Nephron (organoid): ENCODE measurements at regions not wholly inside any gene's neighbourhood (a gene's known extent, or its start where the extent isn't known, plus 50 kb on each side); places are given as distances from the start of the nearest gene placed in this dataset.

Experiments used
- H3K27ac Mint-ChIP-seq, 3 experiments: 2 replicates each; pipeline ENCODE4 v1.8.0; 2020; ENCODE audit warnings: mixed read lengths in 3 of 3, mild to moderate bottlenecking in 2 of 3, moderate library complexity in 1 of 3
- H3K27me3 Mint-ChIP-seq: 2 replicates; pipeline ENCODE4 v1.8.0; 2021; ENCODE audit warnings: low read depth, mild to moderate bottlenecking, moderate library complexity, mixed read lengths
- H3K36me3 Mint-ChIP-seq: 2 replicates; pipeline ENCODE4 v1.8.0; 2020; ENCODE audit warnings: low read depth, mixed read lengths
- H3K4me1 Mint-ChIP-seq: 2 replicates; pipeline ENCODE4 v1.8.0; 2020; ENCODE audit warnings: mixed read lengths
- H3K4me3 Mint-ChIP-seq, 3 experiments: 2 replicates each; pipeline ENCODE4 v1.8.0; 2020; ENCODE audit warnings: mild to moderate bottlenecking in 3 of 3, mixed read lengths in 3 of 3, moderate library complexity in 2 of 3
- H3K9me3 Mint-ChIP-seq: 2 replicates; pipeline ENCODE4 v1.8.0; 2020; ENCODE audit warnings: mixed read lengths
- CTCF ChIP-seq, 3 experiments: fragments of 200-600 bp; sonication (generic); IDR thresholded peaks; one replicate each; pipeline ENCODE4 v1.5.0; 2021; ENCODE audit warnings: antibody characterized with exemption in 3 of 3; ENCODE audit not compliant: unreplicated experiment in 3 of 3

- TF ChIP-seq CTCF (IDR thresholded peaks at IDR 0.05; ENCODE audit: unreplicated experiment in 3 of 3) = no peak
- Mint-ChIP-seq H3K27me3 (peaks cover 31% of the 10 kb centered on the region), H3K36me3 (no peaks in the 10 kb centered on the region), H3K27ac (peak overlapping the region in 1 of 3 experiments; percentile 26), H3K4me3 (no peak overlapping the region), H3K4me1 (peaks cover 17% of the 10 kb centered on the region), H3K9me3 (no peaks in the 10 kb centered on the region)
Observed at GRCh38 chr5:167814828-167815227, 476.6 kb upstream of the WWC1 start.

GRCh38 chr5:167816354-167816753, 475.1 kb upstream of the WWC1 start:
- peaks cover 32% of the 10 kb centered on the region for H3K4me1 Mint-ChIP-seq
- no peak overlapping the region for H3K4me3 Mint-ChIP-seq
- no peak for TF ChIP-seq CTCF (IDR thresholded peaks at IDR 0.05; ENCODE audit: unreplicated experiment in 3 of 3)
- no peaks in the 10 kb centered on the region for H3K9me3 Mint-ChIP-seq
- H3K27me3 Mint-ChIP-seq = peaks cover 31% of the 10 kb centered on the region
- no peak overlapping the region for H3K27ac Mint-ChIP-seq
- H3K36me3 Mint-ChIP-seq = no peaks in the 10 kb centered on the region

GRCh38 chr5:167816864-167817263, 474.6 kb upstream of the WWC1 start:
- Mint-ChIP-seq H3K27me3 (peaks cover 26% of the 10 kb centered on the region), H3K27ac (no peak overlapping the region), H3K4me3 (no peak overlapping the region), H3K9me3 (no peaks in the 10 kb centered on the region), H3K36me3 (no peaks in the 10 kb centered on the region), H3K4me1 (peaks cover 34% of the 10 kb centered on the region)
- TF ChIP-seq CTCF (IDR thresholded peaks at IDR 0.05; ENCODE audit: unreplicated experiment in 3 of 3) = no peak

- no peak overlapping the region for H3K27ac Mint-ChIP-seq
- no peak for TF ChIP-seq CTCF (IDR thresholded peaks at IDR 0.05; ENCODE audit: unreplicated experiment in 3 of 3)
- no peaks in the 10 kb centered on the region for H3K9me3 Mint-ChIP-seq
- H3K27me3 Mint-ChIP-seq = peaks cover 20% of the 10 kb centered on the region
- no peak overlapping the region for H3K4me3 Mint-ChIP-seq
- H3K36me3 Mint-ChIP-seq = no peaks in the 10 kb centered on the region
- H3K4me1 Mint-ChIP-seq = peaks cover 31% of the 10 kb centered on the region
Observed at GRCh38 chr5:167819406-167819805, 472.0 kb upstream of the WWC1 start.

GRCh38 chr5:167820101-167820990, 471.1 kb upstream of the WWC1 start:
- no peak for TF ChIP-seq CTCF (IDR thresholded peaks at IDR 0.05; ENCODE audit: unreplicated experiment in 3 of 3)
- Mint-ChIP-seq H3K27ac (peak overlapping the region; percentile 25 to 63 (median 47)), H3K36me3 (no peaks in the 10 kb centered on the region), H3K4me3 (peak overlapping the region in 2 of 3 experiments; percentile 19 to 29), H3K9me3 (no peaks in the 10 kb centered on the region), H3K4me1 (peaks cover 31% of the 10 kb centered on the region), H3K27me3 (peaks cover 17% of the 10 kb centered on the region)

GRCh38 chr5:167821151-167821550, 470.3 kb upstream of the WWC1 start:
- peaks cover 16% of the 10 kb centered on the region for H3K27me3 Mint-ChIP-seq
- peak overlapping the region in 2 of 3 experiments; percentile 19 to 29 for H3K4me3 Mint-ChIP-seq
- H3K9me3 Mint-ChIP-seq = no peaks in the 10 kb centered on the region
- no peaks in the 10 kb centered on the region for H3K36me3 Mint-ChIP-seq
- TF ChIP-seq CTCF (IDR thresholded peaks at IDR 0.05; ENCODE audit: unreplicated experiment in 3 of 3) = no peak
- peaks cover 31% of the 10 kb centered on the region for H3K4me1 Mint-ChIP-seq
- peak overlapping the region; percentile 25 to 63 (median 47) for H3K27ac Mint-ChIP-seq
